Testis (tissue), 2 donors: ENCODE measurements at regions not wholly inside any gene's neighbourhood (a gene's known extent, or its start where the extent isn't known, plus 50 kb on each side); places are given as distances from the start of the nearest gene placed in this dataset.

Source experiments
- CTCF ChIP-seq, 3 experiments: fragments of 450-650 bp in 2 of 3; fragments of 200-600 bp in 1 of 3; sonication (generic) in 1 of 3; IDR thresholded peaks; one replicate each; pipeline ENCODE4 v1.5.1; 2016 to 2019; ENCODE audit warnings: antibody characterized with exemption in 3 of 3, mild to moderate bottlenecking in 2 of 3, moderate library complexity in 1 of 3
- POLR2A ChIP-seq: fragments of 450-650 bp; IDR thresholded peaks from one replicate; pipeline ENCODE4 v1.6.1; 2017; ENCODE audit warnings: antibody characterized with exemption, mild to moderate bottlenecking, moderate library complexity

GRCh38 chr7:18123508-18124239 is 96.0 kb upstream of the PRPS1L1 start:
- TF ChIP-seq POLR2A (no peak), CTCF (IDR thresholded peaks at IDR 0.05) (no peak)
